ENCODE measurements at regions not wholly inside any gene's neighbourhood (a gene's known extent, or its start where the extent isn't known, plus 50 kb on each side); places are given as distances from the start of the nearest gene placed in this dataset.
"Not testable (repeated sequence)": the region's sequence is repeated elsewhere in the genome, so short reads cannot be mapped to it uniquely, and the experiment has no call there.

GRCh38 chr11:23893126-23893525, 603.7 kb upstream of the LUZP2 start:
- no peak for DNase-seq

GRCh38 chr11:23897453-23898286, 599.2 kb upstream of the LUZP2 start:
- no peak for DNase-seq

- DNase-seq, result no peak
These were observed 593.7 kb upstream of the LUZP2 start for GRCh38 chr11:23903044-23903704.

GRCh38 chr11:23919455-23919854, 577.4 kb upstream of the LUZP2 start:
- no peak for DNase-seq

GRCh38 chr11:23923357-23923756, 573.5 kb upstream of the LUZP2 start:
- DNase-seq, result no peak

- DNase-seq, result no peak
These were observed 572.6 kb upstream of the LUZP2 start for GRCh38 chr11:23924226-23924625.

- DNase-seq, result no peak
These were observed 565.4 kb upstream of the LUZP2 start for GRCh38 chr11:23931443-23931842.

- no peak for DNase-seq
These were observed 564.4 kb upstream of the LUZP2 start for GRCh38 chr11:23932485-23932898.

GRCh38 chr11:23933721-23934120, 563.1 kb upstream of the LUZP2 start:
- no peak for DNase-seq

GRCh38 chr11:23934671-23935270, 562.1 kb upstream of the LUZP2 start:
- not testable (repeated sequence) for DNase-seq

GRCh38 chr11:23942117-23942815, 554.6 kb upstream of the LUZP2 start:
- not testable (repeated sequence) for DNase-seq

GRCh38 chr11:23944923-23945322, 551.9 kb upstream of the LUZP2 start:
- no peak for DNase-seq

GRCh38 chr11:23947883-23948282, 549.0 kb upstream of the LUZP2 start:
- no peak for DNase-seq

- DNase-seq, result no peak
These were observed 548.0 kb upstream of the LUZP2 start for GRCh38 chr11:23948851-23949250.

GRCh38 chr11:23953951-23954710, 542.7 kb upstream of the LUZP2 start:
- no peak for DNase-seq

- DNase-seq, result no peak
These were observed 542.1 kb upstream of the LUZP2 start for GRCh38 chr11:23954730-23955129.

- DNase-seq, result no peak
These were observed 540.3 kb upstream of the LUZP2 start for GRCh38 chr11:23956586-23956985.

- DNase-seq, result no peak
These were observed 539.5 kb upstream of the LUZP2 start for GRCh38 chr11:23957314-23957713.

GRCh38 chr11:23959462-23959861, 537.4 kb upstream of the LUZP2 start:
- DNase-seq, result no peak

GRCh38 chr11:23961503-23962338, 535.1 kb upstream of the LUZP2 start:
- DNase-seq, result no peak

- DNase-seq, result no peak
These were observed 523.6 kb upstream of the LUZP2 start for GRCh38 chr11:23973244-23973643.

GRCh38 chr11:23974051-23974450, 522.8 kb upstream of the LUZP2 start:
- no peak for DNase-seq

Measured in left hindlimb (tissue), 1 donor.